ENCODE measurements at regions not wholly inside any gene's neighbourhood (a gene's known extent, or its start where the extent isn't known, plus 50 kb on each side); places are given as distances from the start of the nearest gene placed in this dataset.

- no peak for TF ChIP-seq CTCF (optimal IDR thresholded peaks at IDR 0.05 in 1 of 3, IDR thresholded peaks at IDR 0.05 in 1 of 3, conservative IDR thresholded peaks at IDR 0.05 in 1 of 3; ENCODE audit: extremely low read depth in 1 of 3, insufficient read depth in 2 of 3, low read length in 3 of 3)
- no peak for TF ChIP-seq EZH2 (IDR thresholded peaks at IDR 0.05; ENCODE audit: low read length)
Measured at GRCh38 chr15:95895508-95895907, 435.0 kb upstream of the NR2F2 start.

All from keratinocyte (primary cell).